HG02938 (cell line): ENCODE measurements at regions not wholly inside any gene's neighbourhood (a gene's known extent, or its start where the extent isn't known, plus 50 kb on each side); places are given as distances from the start of the nearest gene placed in this dataset.

Source experiments
- ATAC-seq: cut with Tn5 transposase; IDR thresholded peaks from one replicate; pipeline ENCODE4 v1.9.1; 2021; ENCODE audit warnings: mild to moderate bottlenecking, moderate library complexity; ENCODE audit not compliant: unreplicated experiment

GRCh38 chr2:106628377-106628776, 141.2 kb downstream of the CD8B2 start:
- ATAC-seq = no peak

- ATAC-seq = no peak
Measured at GRCh38 chr2:106629981-106630380, 142.8 kb downstream of the CD8B2 start.

GRCh38 chr2:106631281-106631680, 144.1 kb downstream of the CD8B2 start:
- no peak for ATAC-seq

GRCh38 chr2:106638043-106638442, 150.9 kb downstream of the CD8B2 start:
- no peak for ATAC-seq

- no peak for ATAC-seq
Measured at GRCh38 chr2:106638580-106638979, 151.4 kb downstream of the CD8B2 start.

GRCh38 chr2:106642679-106643078, 155.5 kb downstream of the CD8B2 start:
- ATAC-seq = no peak

- ATAC-seq = no peak
Measured at GRCh38 chr2:106644623-106645022, 157.5 kb downstream of the CD8B2 start.

GRCh38 chr2:106646605-106647004, 159.4 kb downstream of the CD8B2 start:
- no peak for ATAC-seq

GRCh38 chr2:106649306-106649705, 162.1 kb downstream of the CD8B2 start:
- no peak for ATAC-seq

- ATAC-seq = no peak
Measured at GRCh38 chr2:106653465-106653864, 166.3 kb downstream of the CD8B2 start.

- ATAC-seq = no peak
Measured at GRCh38 chr2:106658616-106659015, 171.5 kb downstream of the CD8B2 start.

- peak; percentile 88 for ATAC-seq
Measured at GRCh38 chr2:106664669-106665068, 177.5 kb downstream of the CD8B2 start.

- no peak for ATAC-seq
Measured at GRCh38 chr2:106667478-106668070, 180.4 kb downstream of the CD8B2 start.

- no peak for ATAC-seq
Measured at GRCh38 chr2:106685180-106685897, 198.2 kb downstream of the CD8B2 start.

GRCh38 chr2:106686814-106687213, 199.2 kb downstream of the ST6GAL2 start:
- ATAC-seq = no peak

- ATAC-seq = no peak
Measured at GRCh38 chr2:106694964-106695470, 190.9 kb downstream of the ST6GAL2 start.

GRCh38 chr2:106695919-106696318, 190.0 kb downstream of the ST6GAL2 start:
- no peak for ATAC-seq

- ATAC-seq = no peak
Measured at GRCh38 chr2:106700616-106701015, 185.4 kb downstream of the ST6GAL2 start.

- ATAC-seq = no peak
Measured at GRCh38 chr2:106701203-106702022, 184.6 kb downstream of the ST6GAL2 start.

- ATAC-seq = no peak
Measured at GRCh38 chr2:106703161-106703560, 182.8 kb downstream of the ST6GAL2 start.

GRCh38 chr2:106704798-106705197, 181.2 kb downstream of the ST6GAL2 start:
- ATAC-seq = no peak

GRCh38 chr2:106705877-106706276, 180.1 kb downstream of the ST6GAL2 start:
- ATAC-seq = no peak
